ENCODE measurements at regions not wholly inside any gene's neighbourhood (a gene's known extent, or its start where the extent isn't known, plus 50 kb on each side); places are given as distances from the start of the nearest gene placed in this dataset.

- H3K9me3 ChIP-seq = peaks cover 0 to 4% of the 10 kb centered on the region in 2 donors
- intact Hi-C loops (cut with DNase I; ENCODE audit: low total_unique reads) (no loop called here), in situ Hi-C loops (cut with MboI; ENCODE audit: low pct_ligation_motif_present in 1 of 4, low pct_unique_long_range_greater_than_20kb in 1 of 4, low sequenced_read_pairs in 3 of 4) (no loop called here)
- H3K4me1 ChIP-seq = no peaks in the 10 kb centered on the region
- DNase-seq = no peak
- no peaks in the 10 kb centered on the region for H3K36me3 ChIP-seq
- 85 to 88% methylated on average over 2 of the region's 2 CpGs for WGBS, 2 donors (ENCODE audit: low coverage in 1 of 2)
- H3K4me3 ChIP-seq = no peak overlapping the region
- H3K27ac ChIP-seq = no peak overlapping the region
- TF ChIP-seq POLR2A (IDR thresholded peaks at IDR 0.05) = no peak
- no peak for TF ChIP-seq EP300 (IDR thresholded peaks at IDR 0.05; ENCODE audit: low read depth)
- TF ChIP-seq POLR2AphosphoS5 (IDR thresholded peaks at IDR 0.05) = no peak
- no peak for TF ChIP-seq CTCF (IDR thresholded peaks at IDR 0.05)
- no peaks in the 10 kb centered on the region for H3K27me3 ChIP-seq
These were observed 931.6 kb upstream of the GOT2 start for GRCh38 chr16:59665618-59666220.

- Histone ChIP-seq H3K27me3 (no peaks in the 10 kb centered on the region), H3K9me3 (no peaks in the 10 kb centered on the region), H3K4me3 (no peak overlapping the region), H3K36me3 (no peaks in the 10 kb centered on the region), H3K27ac (no peak overlapping the region), H3K4me1 (no peaks in the 10 kb centered on the region)
- in situ Hi-C loops (cut with MboI; ENCODE audit: low pct_ligation_motif_present in 1 of 4, low pct_unique_long_range_greater_than_20kb in 1 of 4, low sequenced_read_pairs in 3 of 4) = no loop called here
- intact Hi-C loops (cut with DNase I; ENCODE audit: low total_unique reads) = no loop called here
- WGBS, 2 donors (ENCODE audit: low coverage in 1 of 2) = 75 to 77% methylated on average over 3 of the region's 3 CpGs
- no peak for DNase-seq
- TF ChIP-seq CTCF (IDR thresholded peaks at IDR 0.05) (no peak), POLR2AphosphoS5 (IDR thresholded peaks at IDR 0.05) (no peak), EP300 (IDR thresholded peaks at IDR 0.05; ENCODE audit: low read depth) (no peak), POLR2A (IDR thresholded peaks at IDR 0.05) (no peak)
These were observed 924.5 kb upstream of the GOT2 start for GRCh38 chr16:59658572-59658971.

GRCh38 chr16:59655031-59655430 is 920.9 kb upstream of the GOT2 start:
- TF ChIP-seq POLR2AphosphoS5 (IDR thresholded peaks at IDR 0.05) = no peak
- no peak for TF ChIP-seq EP300 (IDR thresholded peaks at IDR 0.05; ENCODE audit: low read depth)
- TF ChIP-seq POLR2A (IDR thresholded peaks at IDR 0.05) = no peak
- no peak for TF ChIP-seq CTCF (IDR thresholded peaks at IDR 0.05)
- WGBS, 2 donors (ENCODE audit: low coverage in 1 of 2) = 67 to 71% methylated on average over 2 of the region's 2 CpGs
- no peak for DNase-seq
- intact Hi-C loops (cut with DNase I; ENCODE audit: low total_unique reads) (no loop called here), in situ Hi-C loops (cut with MboI; ENCODE audit: low pct_ligation_motif_present in 1 of 4, low pct_unique_long_range_greater_than_20kb in 1 of 4, low sequenced_read_pairs in 3 of 4) (no loop called here)
- H3K36me3 ChIP-seq = no peaks in the 10 kb centered on the region
- no peak overlapping the region for H3K4me3 ChIP-seq
- H3K27ac ChIP-seq = no peak overlapping the region
- no peaks in the 10 kb centered on the region for H3K9me3 ChIP-seq
- H3K4me1 ChIP-seq = no peaks in the 10 kb centered on the region
- H3K27me3 ChIP-seq = no peaks in the 10 kb centered on the region

- DNase-seq = no peak
- WGBS, 2 donors (ENCODE audit: low coverage in 1 of 2) = 58 to 64% methylated on average over 1 of the region's 1 CpG
- in situ Hi-C loops (cut with MboI; ENCODE audit: low pct_ligation_motif_present in 1 of 4, low pct_unique_long_range_greater_than_20kb in 1 of 4, low sequenced_read_pairs in 3 of 4) (no loop called here), intact Hi-C loops (cut with DNase I; ENCODE audit: low total_unique reads) (no loop called here)
- H3K4me3 ChIP-seq = no peak overlapping the region
- TF ChIP-seq EP300 (IDR thresholded peaks at IDR 0.05; ENCODE audit: low read depth) (no peak), CTCF (IDR thresholded peaks at IDR 0.05) (no peak), POLR2A (IDR thresholded peaks at IDR 0.05) (no peak), POLR2AphosphoS5 (IDR thresholded peaks at IDR 0.05) (no peak)
- H3K27me3 ChIP-seq = no peaks in the 10 kb centered on the region
- no peaks in the 10 kb centered on the region for H3K4me1 ChIP-seq
- no peaks in the 10 kb centered on the region for H3K9me3 ChIP-seq
- H3K36me3 ChIP-seq = no peaks in the 10 kb centered on the region
- H3K27ac ChIP-seq = no peak overlapping the region
These were observed 920.3 kb upstream of the GOT2 start for GRCh38 chr16:59654455-59654854.
